K562 (cell line): ENCODE measurements at regions not wholly inside any gene's neighbourhood (a gene's known extent, or its start where the extent isn't known, plus 50 kb on each side); places are given as distances from the start of the nearest gene placed in this dataset.

Experiments used
- ATAC-seq: fragments of 200-7000 bp; cut with Tn5 transposase; 3 replicates; pipeline ENCODE4 v1.9.1; 2020; ENCODE audit warnings: moderate library complexity
- BruUV-seq: library from RNA; stranded (reverse); fragments of 400-500 nt; replicated peaks from 2 replicates; lab custom pipeline; 2021; lab: Mats Ljungman, UMichigan
- CTCF ChIA-PET: fragments of 300-600 bp; formaldehyde crosslinking; extraction: SDS; loops from one replicate; lab custom pipeline; 2021; ENCODE audit warnings: low intra/inter-chr PET ratio; lab: Yijun Ruan, JAX
- POLR2A ChIA-PET: fragments of 300-600, 350-650 bp; sonication (Branson Sonifier 250); formaldehyde crosslinking; extraction: SDS; loops from one replicate; lab custom pipeline; 2021; ENCODE audit warnings: antibody characterized with exemption, inconsistent platforms; lab: Yijun Ruan, JAX
- DNase-seq, 4 experiments: peaks; one replicate each; pipeline versions ENCODE4 v3.0.0 to v3.0.0-alpha.2; 2011 to 2018; ENCODE audit warnings: low spot score in 3 of 4, mixed read lengths in 3 of 4; ENCODE audit errors: extremely low read depth in 1 of 4
- FAIRE-seq: peaks from 2 replicates; lab custom pipeline; 2011; peaks lifted over from hg19 to GRCh38; lab: Jason Lieb, UNC
- H2AFZ ChIP-seq: 2 replicates; pipeline ENCODE4 v1.6.0; 2011; ENCODE audit warnings: low read depth, low read length, control low read depth, inconsistent platforms
- H3K27ac ChIP-seq: fragments of 200-600 bp; 3 replicates; pipeline ENCODE4 v1.8.0; 2011; ENCODE audit warnings: low read depth, mild to moderate bottlenecking, control low read depth, inconsistent platforms, low read length, moderate library complexity, mixed read lengths; ENCODE audit errors: extremely low read depth
- H3K27me3 ChIP-seq, 2 experiments: fragments of 300-600 bp in 1 of 2; 2 replicates in 1 of 2; 3 replicates in 1 of 2; pipeline versions ENCODE4 v1.6.0 to v1.8.0; 2011; ENCODE audit warnings: inconsistent platforms in 2 of 2, low read length in 2 of 2, mild to moderate bottlenecking in 1 of 2, mixed read lengths in 1 of 2, moderate library complexity in 1 of 2; ENCODE audit not compliant: control insufficient read depth in 2 of 2, insufficient read depth in 2 of 2
- H3K36me3 ChIP-seq: fragments of 300-600 bp; 3 replicates; pipeline ENCODE4 v1.8.0; 2011; ENCODE audit warnings: mild to moderate bottlenecking, low read length, inconsistent platforms; ENCODE audit not compliant: control insufficient read depth, insufficient read depth
- H3K4me1 ChIP-seq, 2 experiments: fragments of 200-600 bp in 1 of 2; replicated peaks in 1 of 2; 2 replicates in 1 of 2; 3 replicates in 1 of 2; pipeline versions ENCODE4 v1.5.1 to v1.8.0; 2011; ENCODE audit warnings: inconsistent platforms in 2 of 2, low read length in 2 of 2, mild to moderate bottlenecking in 1 of 2, mixed read lengths in 1 of 2, moderate library complexity in 1 of 2; ENCODE audit not compliant: control insufficient read depth in 2 of 2, insufficient read depth in 2 of 2
- H3K4me2 ChIP-seq: 2 replicates; pipeline ENCODE4 v1.6.1; 2011; ENCODE audit warnings: low read length, control low read depth, inconsistent platforms, mixed read lengths; ENCODE audit not compliant: insufficient read depth
- H3K4me3 ChIP-seq: fragments of 200-600 bp; sonication (generic), shearing (Covaris generic); 2 replicates; pipeline ENCODE4 v1.5.1; 2016; ENCODE audit warnings: control low read depth, inconsistent platforms
- H3K79me2 ChIP-seq: fragments of 200-600 bp; 3 replicates; pipeline ENCODE4 v1.8.0; 2011; ENCODE audit warnings: low read length, inconsistent platforms; ENCODE audit not compliant: control insufficient read depth, insufficient read depth
- H3K9ac ChIP-seq, 2 experiments: 2 replicates each; pipeline versions ENCODE4 v1.6.0 to v1.6.1; 2011; ENCODE audit warnings: low read depth in 2 of 2, low read length in 2 of 2, control low read depth in 1 of 2, inconsistent platforms in 1 of 2, mild to moderate bottlenecking in 1 of 2, mixed read lengths in 1 of 2; ENCODE audit not compliant: insufficient read depth in 1 of 2
- H3K9me1 ChIP-seq: one replicate; pipeline ENCODE4 v1.6.0; 2011; ENCODE audit warnings: inconsistent platforms, mild to moderate bottlenecking, low read length, moderate library complexity; ENCODE audit not compliant: control insufficient read depth, insufficient read depth
- H3K9me3 ChIP-seq: replicated peaks from 2 replicates; pipeline ENCODE4 v1.5.1; 2011; ENCODE audit warnings: low read depth, low read length, inconsistent platforms; ENCODE audit not compliant: control insufficient read depth, insufficient read depth
- H4K20me1 ChIP-seq: replicated peaks from 2 replicates; pipeline ENCODE4 v1.6.1; 2011; ENCODE audit warnings: low read length, inconsistent platforms, mixed read lengths; ENCODE audit not compliant: control insufficient read depth, insufficient read depth
- ASH1L ChIP-seq: fragments of 450-650 bp; IDR thresholded peaks from 2 replicates; pipeline ENCODE4 v1.6.1; 2018; ENCODE audit warnings: borderline replicate concordance, mild to moderate bottlenecking, low read depth; ENCODE audit not compliant: partially characterized antibody
- CTCF ChIP-seq, 3 experiments: IDR thresholded peaks in 2 of 3; conservative IDR thresholded peaks in 1 of 3; 2 replicates each; pipeline ENCODE4 v1.5.1; 2011 to 2012; ENCODE audit warnings: low read length in 3 of 3, mild to moderate bottlenecking in 3 of 3, control low read depth in 2 of 3, improper control_type of control experiment in 1 of 3, inconsistent platforms in 1 of 3, low read depth in 1 of 3, mixed read lengths in 1 of 3, moderate library complexity in 1 of 3; ENCODE audit not compliant: insufficient read depth in 2 of 3
- ETV6 ChIP-seq, 3 experiments: fragments of 150-350 bp in 1 of 3; sonication (generic) in 1 of 3; formaldehyde crosslinking in 1 of 3; IDR thresholded peaks; 2 replicates each; pipeline versions ENCODE4 v1.6.1 to v1.8.0; 2014 to 2022; ENCODE audit warnings: borderline replicate concordance in 2 of 3, low read depth in 2 of 3, antibody characterized with exemption in 1 of 3, low read length in 1 of 3, mild to moderate bottlenecking in 1 of 3, missing genetic modification reagents in 1 of 3
- HCFC1 ChIP-seq: IDR thresholded peaks from 2 replicates; pipeline ENCODE4 v1.6.1; 2012; ENCODE audit warnings: low read depth, low read length, improper control_type of control experiment
- HDAC1 ChIP-seq, 2 experiments: fragments of 450-650 bp; IDR thresholded peaks; 2 replicates each; pipeline ENCODE4 v1.6.1; 2016 to 2017; ENCODE audit warnings: inconsistent platforms in 1 of 2, mild to moderate bottlenecking in 1 of 2, moderate library complexity in 1 of 2
- HIVEP1 ChIP-seq: fragments of 250-450 bp; sonication (Bioruptor Pico); IDR thresholded peaks from 2 replicates; pipeline ENCODE4 v1.4.0; 2020; ENCODE audit warnings: mild to moderate bottlenecking
- HNRNPLL ChIP-seq: fragments of 200-400 bp; formaldehyde crosslinking; IDR thresholded peaks from 2 replicates; pipeline ENCODE4 v1.6.1; 2017; ENCODE audit warnings: low read length, low read depth, mild to moderate bottlenecking; ENCODE audit not compliant: poor library complexity, severe bottlenecking
- IFI16 ChIP-seq: fragments of 250-450 bp; sonication (Bioruptor Pico); IDR thresholded peaks from 2 replicates; pipeline ENCODE4 v2.1.2; 2022; ENCODE audit warnings: mild to moderate bottlenecking, inconsistent platforms
- MIER1 ChIP-seq: fragments of 450-650 bp; IDR thresholded peaks from 2 replicates; pipeline ENCODE4 v1.6.1; 2016; ENCODE audit warnings: antibody characterized with exemption, mild to moderate bottlenecking, low read depth
- NRF1 ChIP-seq, 2 experiments: fragments of 450-650 bp; IDR thresholded peaks in 1 of 2; conservative IDR thresholded peaks in 1 of 2; 2 replicates each; pipeline ENCODE4 v1.6.1; 2014; ENCODE audit warnings: mild to moderate bottlenecking in 2 of 2
- RB1 ChIP-seq: fragments of 450-650 bp; IDR thresholded peaks from 2 replicates; pipeline ENCODE4 v1.6.1; 2017; ENCODE audit warnings: low read depth, mild to moderate bottlenecking
- ZNF518B ChIP-seq: fragments of 250-450 bp; sonication (Bioruptor Pico); IDR thresholded peaks from 2 replicates; pipeline ENCODE4 v1.5.0; 2021; ENCODE audit warnings: mild to moderate bottlenecking, moderate library complexity
- WGBS: fragments of 100-300 bp; shearing (Covaris generic); methylation state at CpG from one replicate; pipeline ENCODE4 v1.1.6; 2016; ENCODE audit warnings: low coverage, mixed read lengths; ENCODE audit not compliant: insufficient coverage; ENCODE audit errors: missing lambda C conversion rate; 5-methylcytosine and 5-hydroxymethylcytosine counted together
- in situ Hi-C: fragments of 300-500 bp; cut with MboI; formaldehyde crosslinking; loops from 4 replicates; pipeline ENCODE4 v1.15.0; 2018; ENCODE audit warnings: inconsistent platforms, mixed read lengths
- intact Hi-C: fragments of 100-400 bp; cut with micrococcal nuclease; formaldehyde crosslinking; loops from 2 replicates; pipeline ENCODE4 v1.14.2; 2022
- TF ChIP-seq, protein P1 (sequence below): fragments of 450-650 bp; IDR thresholded peaks from 2 replicates; pipeline ENCODE4 v1.6.1; 2018; ENCODE audit warnings: mild to moderate bottlenecking, low read depth; ENCODE audit not compliant: partially characterized antibody

DNA sequence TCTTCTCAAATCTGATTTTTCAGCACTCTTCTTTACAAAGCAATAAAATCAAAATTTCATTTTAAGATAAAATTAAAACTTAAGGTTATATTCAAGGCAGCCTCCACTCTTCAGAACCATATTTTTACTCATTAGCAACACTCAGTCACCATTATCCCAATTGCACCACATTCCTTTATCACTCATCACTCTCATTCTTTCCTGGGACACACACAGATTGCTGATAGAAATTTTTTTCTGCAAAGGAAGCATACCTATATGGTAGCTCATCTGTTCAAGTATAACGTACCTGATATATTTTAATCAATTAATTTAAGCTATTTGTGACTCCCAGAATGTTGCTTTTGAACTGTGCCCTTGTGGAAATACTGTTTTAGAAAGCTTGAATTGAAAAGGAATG, 1559.3 kb upstream of the ZEB2 start (continued):
- TF ChIP-seq ZNF518B (no peak), CTCF (IDR thresholded peaks at IDR 0.05 in 2 of 3, conservative IDR thresholded peaks at IDR 0.05 in 1 of 3; ENCODE audit: insufficient read depth in 2 of 3, low read depth in 1 of 3, low read length in 3 of 3) (no peak)
- TF ChIP-seq, protein P1, sequence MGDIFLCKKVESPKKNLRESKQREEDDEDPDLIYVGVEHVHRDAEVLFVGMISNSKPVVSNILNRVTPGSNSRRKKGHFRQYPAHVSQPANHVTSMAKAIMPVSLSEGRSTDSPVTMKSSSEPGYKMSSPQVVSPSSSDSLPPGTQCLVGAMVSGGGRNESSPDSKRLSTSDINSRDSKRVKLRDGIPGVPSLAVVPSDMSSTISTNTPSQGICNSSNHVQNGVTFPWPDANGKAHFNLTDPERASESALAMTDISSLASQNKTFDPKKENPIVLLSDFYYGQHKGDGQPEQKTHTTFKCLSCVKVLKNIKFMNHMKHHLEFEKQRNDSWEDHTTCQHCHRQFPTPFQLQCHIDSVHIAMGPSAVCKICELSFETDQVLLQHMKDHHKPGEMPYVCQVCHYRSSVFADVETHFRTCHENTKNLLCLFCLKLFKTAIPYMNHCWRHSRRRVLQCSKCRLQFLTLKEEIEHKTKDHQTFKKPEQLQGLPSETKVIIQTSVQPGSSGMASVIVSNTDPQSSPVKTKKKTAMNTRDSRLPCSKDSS = no peak

- BruUV-seq = no TSS peak
- no peak for TF ChIP-seq MIER1
- TF ChIP-seq ETV6 (IDR thresholded peaks at IDR 0.05; ENCODE audit: borderline replicate concordance in 1 of 2, low read depth in 2 of 2, low read length in 1 of 2) = no peak
- TF ChIP-seq ETV6 (CRISPR knock-in tag; IDR thresholded peaks at IDR 0.05; ENCODE audit: borderline replicate concordance) = no peak
- no peak for TF ChIP-seq NRF1 (conservative IDR thresholded peaks at IDR 0.05 in 1 of 2, IDR thresholded peaks at IDR 0.05 in 1 of 2)
- TF ChIP-seq HIVEP1 (CRISPR knock-in tag) = no peak
- no peak for TF ChIP-seq HNRNPLL
- TF ChIP-seq ASH1L = no peak
- no peak for TF ChIP-seq HCFC1
- no peak for TF ChIP-seq IFI16 (CRISPR knock-in tag)
- no peak for TF ChIP-seq HDAC1 (IDR thresholded peaks at IDR 0.05)
- no peak for TF ChIP-seq RB1
These were observed 1557.2 kb upstream of the ZEB2 start for GRCh38 chr2:146077156-146077555.

More at GRCh38 chr2:146077156-146077555, 1557.2 kb upstream of the ZEB2 start:
- Histone ChIP-seq H4K20me1 (no peaks in the 10 kb centered on the region), H3K27ac (no peak overlapping the region), H3K4me1 (no peaks in the 10 kb centered on the region), H3K9ac (no peak overlapping the region), H3K4me3 (no peak overlapping the region), H3K27me3 (no peaks in the 10 kb centered on the region), H3K79me2 (no peaks in the 10 kb centered on the region), H3K36me3 (no peaks in the 10 kb centered on the region), H3K4me2 (no peak overlapping the region), H3K9me1 (no peaks in the 10 kb centered on the region), H2AFZ (no peak overlapping the region), H3K9me3 (no peaks in the 10 kb centered on the region)
- intact Hi-C loops (no loop called here), in situ Hi-C loops (no loop called here)
- FAIRE-seq (no peak), DNase-seq (no peak), ATAC-seq (no peak)
- CTCF ChIA-PET = no interaction called here
- 0% methylated on average over 1 of the region's 1 CpG for WGBS
- POLR2A ChIA-PET = no interaction called here
